K562 (cell line): ENCODE measurements at regions not wholly inside any gene's neighbourhood (a gene's known extent, or its start where the extent isn't known, plus 50 kb on each side); places are given as distances from the start of the nearest gene placed in this dataset.

Source experiments
- ATAC-seq: fragments of 200-7000 bp; cut with Tn5 transposase; 3 replicates; pipeline ENCODE4 v1.9.1; 2020; ENCODE audit warnings: moderate library complexity
- BruUV-seq: library from RNA; stranded (reverse); fragments of 400-500 nt; replicated peaks from 2 replicates; lab custom pipeline; 2021; lab: Mats Ljungman, UMichigan
- CTCF ChIA-PET: fragments of 300-600 bp; formaldehyde crosslinking; extraction: SDS; loops from one replicate; lab custom pipeline; 2021; ENCODE audit warnings: low intra/inter-chr PET ratio; lab: Yijun Ruan, JAX
- POLR2A ChIA-PET: fragments of 300-600, 350-650 bp; sonication (Branson Sonifier 250); formaldehyde crosslinking; extraction: SDS; loops from one replicate; lab custom pipeline; 2021; ENCODE audit warnings: antibody characterized with exemption, inconsistent platforms; lab: Yijun Ruan, JAX
- DNase-seq, 4 experiments: peaks; one replicate each; pipeline versions ENCODE4 v3.0.0 to v3.0.0-alpha.2; 2011 to 2018; ENCODE audit warnings: low spot score in 3 of 4, mixed read lengths in 3 of 4; ENCODE audit errors: extremely low read depth in 1 of 4
- FAIRE-seq: peaks from 2 replicates; lab custom pipeline; 2011; peaks lifted over from hg19 to GRCh38; lab: Jason Lieb, UNC
- H2AFZ ChIP-seq: 2 replicates; pipeline ENCODE4 v1.6.0; 2011; ENCODE audit warnings: low read depth, low read length, control low read depth, inconsistent platforms
- H3K27ac ChIP-seq: fragments of 200-600 bp; 3 replicates; pipeline ENCODE4 v1.8.0; 2011; ENCODE audit warnings: low read depth, mild to moderate bottlenecking, control low read depth, inconsistent platforms, low read length, moderate library complexity, mixed read lengths; ENCODE audit errors: extremely low read depth
- H3K27me3 ChIP-seq, 2 experiments: fragments of 300-600 bp in 1 of 2; 2 replicates in 1 of 2; 3 replicates in 1 of 2; pipeline versions ENCODE4 v1.6.0 to v1.8.0; 2011; ENCODE audit warnings: inconsistent platforms in 2 of 2, low read length in 2 of 2, mild to moderate bottlenecking in 1 of 2, mixed read lengths in 1 of 2, moderate library complexity in 1 of 2; ENCODE audit not compliant: control insufficient read depth in 2 of 2, insufficient read depth in 2 of 2
- H3K36me3 ChIP-seq: fragments of 300-600 bp; 3 replicates; pipeline ENCODE4 v1.8.0; 2011; ENCODE audit warnings: mild to moderate bottlenecking, low read length, inconsistent platforms; ENCODE audit not compliant: control insufficient read depth, insufficient read depth
- H3K4me1 ChIP-seq, 2 experiments: fragments of 200-600 bp in 1 of 2; replicated peaks in 1 of 2; 2 replicates in 1 of 2; 3 replicates in 1 of 2; pipeline versions ENCODE4 v1.5.1 to v1.8.0; 2011; ENCODE audit warnings: inconsistent platforms in 2 of 2, low read length in 2 of 2, mild to moderate bottlenecking in 1 of 2, mixed read lengths in 1 of 2, moderate library complexity in 1 of 2; ENCODE audit not compliant: control insufficient read depth in 2 of 2, insufficient read depth in 2 of 2
- H3K4me2 ChIP-seq: 2 replicates; pipeline ENCODE4 v1.6.1; 2011; ENCODE audit warnings: low read length, control low read depth, inconsistent platforms, mixed read lengths; ENCODE audit not compliant: insufficient read depth
- H3K4me3 ChIP-seq: fragments of 200-600 bp; sonication (generic), shearing (Covaris generic); 2 replicates; pipeline ENCODE4 v1.5.1; 2016; ENCODE audit warnings: control low read depth, inconsistent platforms
- H3K79me2 ChIP-seq: fragments of 200-600 bp; 3 replicates; pipeline ENCODE4 v1.8.0; 2011; ENCODE audit warnings: low read length, inconsistent platforms; ENCODE audit not compliant: control insufficient read depth, insufficient read depth
- H3K9ac ChIP-seq, 2 experiments: 2 replicates each; pipeline versions ENCODE4 v1.6.0 to v1.6.1; 2011; ENCODE audit warnings: low read depth in 2 of 2, low read length in 2 of 2, control low read depth in 1 of 2, inconsistent platforms in 1 of 2, mild to moderate bottlenecking in 1 of 2, mixed read lengths in 1 of 2; ENCODE audit not compliant: insufficient read depth in 1 of 2
- H3K9me1 ChIP-seq: one replicate; pipeline ENCODE4 v1.6.0; 2011; ENCODE audit warnings: inconsistent platforms, mild to moderate bottlenecking, low read length, moderate library complexity; ENCODE audit not compliant: control insufficient read depth, insufficient read depth
- H3K9me3 ChIP-seq: replicated peaks from 2 replicates; pipeline ENCODE4 v1.5.1; 2011; ENCODE audit warnings: low read depth, low read length, inconsistent platforms; ENCODE audit not compliant: control insufficient read depth, insufficient read depth
- H4K20me1 ChIP-seq: replicated peaks from 2 replicates; pipeline ENCODE4 v1.6.1; 2011; ENCODE audit warnings: low read length, inconsistent platforms, mixed read lengths; ENCODE audit not compliant: control insufficient read depth, insufficient read depth
- AFF1 ChIP-seq, 2 experiments: fragments of 450-650 bp; IDR thresholded peaks; 2 replicates each; pipeline ENCODE4 v1.6.1; 2018; ENCODE audit warnings: mild to moderate bottlenecking in 2 of 2, low read depth in 1 of 2; ENCODE audit not compliant: partially characterized antibody in 2 of 2
- ETV6 ChIP-seq, 3 experiments: fragments of 150-350 bp in 1 of 3; sonication (generic) in 1 of 3; formaldehyde crosslinking in 1 of 3; IDR thresholded peaks; 2 replicates each; pipeline versions ENCODE4 v1.6.1 to v1.8.0; 2014 to 2022; ENCODE audit warnings: borderline replicate concordance in 2 of 3, low read depth in 2 of 3, antibody characterized with exemption in 1 of 3, low read length in 1 of 3, mild to moderate bottlenecking in 1 of 3, missing genetic modification reagents in 1 of 3
- FIP1L1 ChIP-seq: fragments of 200-400 bp; formaldehyde crosslinking; IDR thresholded peaks from 2 replicates; pipeline ENCODE4 v1.6.1; 2018; ENCODE audit warnings: mild to moderate bottlenecking, low read depth, low read length; ENCODE audit not compliant: poor library complexity, severe bottlenecking
- KLF10 ChIP-seq: fragments of 250-450 bp; sonication (Bioruptor Pico); IDR thresholded peaks from 2 replicates; pipeline ENCODE4 v1.6.1; 2021; ENCODE audit warnings: matching md5 sums
- ZBTB12 ChIP-seq: fragments of 250-450 bp; sonication (Bioruptor Pico); IDR thresholded peaks from 2 replicates; pipeline ENCODE4 v1.4.0; 2020
- ZNF134 ChIP-seq: fragments of 250-450 bp; sonication (Bioruptor Pico); conservative IDR thresholded peaks from 2 replicates; pipeline ENCODE4 v1.4.0; 2020
- ZNF175 ChIP-seq: fragments of 200-800 bp; sonication (Bioruptor generic); IDR thresholded peaks from 2 replicates; pipeline ENCODE4 v1.6.1; 2016; ENCODE audit warnings: low read depth, mild to moderate bottlenecking, missing genetic modification characterization, missing compliant biosample characterization
- ZNF551 ChIP-seq: fragments of 250-450 bp; sonication (Bioruptor Pico); IDR thresholded peaks from 2 replicates; pipeline ENCODE4 v1.5.0; 2021; ENCODE audit warnings: mild to moderate bottlenecking, moderate library complexity
- ZNF592 ChIP-seq: fragments of 450-650 bp; IDR thresholded peaks from 2 replicates; pipeline ENCODE4 v1.6.1; 2017; ENCODE audit warnings: antibody characterized with exemption, mild to moderate bottlenecking
- WGBS: fragments of 100-300 bp; shearing (Covaris generic); methylation state at CpG from one replicate; pipeline ENCODE4 v1.1.6; 2016; ENCODE audit warnings: low coverage, mixed read lengths; ENCODE audit not compliant: insufficient coverage; ENCODE audit errors: missing lambda C conversion rate; 5-methylcytosine and 5-hydroxymethylcytosine counted together
- in situ Hi-C: fragments of 300-500 bp; cut with MboI; formaldehyde crosslinking; loops from 4 replicates; pipeline ENCODE4 v1.15.0; 2018; ENCODE audit warnings: inconsistent platforms, mixed read lengths
- intact Hi-C: fragments of 100-400 bp; cut with micrococcal nuclease; formaldehyde crosslinking; loops from 2 replicates; pipeline ENCODE4 v1.14.2; 2022

- no peak for TF ChIP-seq AFF1 (IDR thresholded peaks at IDR 0.05; ENCODE audit: low read depth in 1 of 2, partially characterized antibody in 2 of 2)
- TF ChIP-seq ZBTB12 (CRISPR knock-in tag): no peak
- no peak for TF ChIP-seq ZNF134 (CRISPR knock-in tag)
- TF ChIP-seq FIP1L1: no peak
- TF ChIP-seq ZNF551 (CRISPR knock-in tag): no peak
Observed at GRCh38 chr14:94974422-94974821, 182.9 kb downstream of the DICER1 start (continued).

GRCh38 chr14:94971750-94972149, 185.6 kb downstream of the DICER1 start:
- no peak overlapping the region for H3K27ac ChIP-seq
- no peak overlapping the region for H3K9ac ChIP-seq
- ChIA-PET POLR2A (no interaction called here), CTCF (no interaction called here)
- no peaks in the 10 kb centered on the region; a peak in 1 of 5 replicates for H3K27me3 ChIP-seq
- in situ Hi-C loops: no loop called here
- ATAC-seq (no peak), DNase-seq (no peak), FAIRE-seq (no peak)
- no peaks in the 10 kb centered on the region for H4K20me1 ChIP-seq
- intact Hi-C loops: no loop called here
- H3K36me3 ChIP-seq: no peaks in the 10 kb centered on the region
- H3K4me2 ChIP-seq: no peak overlapping the region
- no peaks in the 10 kb centered on the region for H3K9me1 ChIP-seq
- BruUV-seq: no TSS peak
- H3K79me2 ChIP-seq: no peaks in the 10 kb centered on the region
- no peak overlapping the region for H3K4me3 ChIP-seq
- no peaks in the 10 kb centered on the region for H3K4me1 ChIP-seq
- H2AFZ ChIP-seq: no peak overlapping the region
- no peaks in the 10 kb centered on the region for H3K9me3 ChIP-seq
- 2% methylated on average over 9 of the region's 10 CpGs for WGBS
- TF ChIP-seq ZNF592 (no peak), KLF10 (no peak), ETV6 (IDR thresholded peaks at IDR 0.05; ENCODE audit: borderline replicate concordance in 1 of 2, low read depth in 2 of 2, low read length in 1 of 2) (no peak), ETV6 (CRISPR knock-in tag; IDR thresholded peaks at IDR 0.05; ENCODE audit: borderline replicate concordance) (no peak), ZNF175 (CRISPR knock-in tag) (no peak)
